HG02981 (cell line): ENCODE measurements at regions not wholly inside any gene's neighbourhood (a gene's known extent, or its start where the extent isn't known, plus 50 kb on each side); places are given as distances from the start of the nearest gene placed in this dataset.

Source experiments
- ATAC-seq: cut with Tn5 transposase; IDR thresholded peaks from one replicate; pipeline ENCODE4 v1.9.1; 2021; ENCODE audit warnings: mild to moderate bottlenecking, moderate library complexity; ENCODE audit not compliant: unreplicated experiment

DNA sequence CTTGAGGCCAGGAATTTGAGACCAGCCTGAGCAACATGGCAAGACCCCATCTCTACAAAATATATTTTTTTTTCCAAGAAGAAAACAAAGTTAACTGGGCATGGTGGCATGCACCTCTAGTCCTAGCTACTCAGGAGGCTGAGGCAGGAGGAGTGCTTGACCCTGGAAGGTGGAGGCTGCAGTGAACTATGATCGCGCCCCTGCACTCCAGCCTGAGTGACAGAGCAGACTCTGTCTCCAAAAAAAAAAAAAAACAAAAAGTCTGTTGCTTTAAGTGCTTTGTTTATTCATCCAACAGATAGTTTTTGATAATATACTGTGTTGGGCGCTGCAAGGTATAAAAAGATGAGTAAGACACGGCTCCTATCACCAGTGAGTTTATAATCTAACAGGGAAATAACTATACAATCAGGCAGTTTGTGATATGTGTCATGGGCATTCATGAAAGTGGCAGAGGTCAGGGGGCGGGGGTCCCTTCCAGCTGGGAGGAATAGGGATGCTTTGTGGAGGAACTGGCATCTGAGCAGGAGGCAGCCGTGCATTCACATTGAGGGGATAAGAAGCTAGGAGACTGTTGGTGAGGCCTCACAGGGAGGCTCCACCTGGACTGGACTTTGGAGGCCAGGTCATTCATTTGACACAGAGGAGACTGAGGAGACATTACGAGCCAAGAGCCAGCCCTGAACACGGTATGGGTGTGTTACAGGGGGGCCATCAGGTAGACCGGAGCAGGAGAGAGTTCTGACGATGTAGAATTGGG is 67.3 kb upstream of the ERRFI1 start:
- ATAC-seq = no peak

GRCh38 chr1:8092657-8093056 is 66.5 kb upstream of the ERRFI1 start:
- ATAC-seq = no peak

GRCh38 chr1:8091691-8092090 is 65.6 kb upstream of the ERRFI1 start:
- ATAC-seq = no peak

GRCh38 chr1:8090241-8090702 is 64.2 kb upstream of the ERRFI1 start:
- no peak for ATAC-seq

DNA sequence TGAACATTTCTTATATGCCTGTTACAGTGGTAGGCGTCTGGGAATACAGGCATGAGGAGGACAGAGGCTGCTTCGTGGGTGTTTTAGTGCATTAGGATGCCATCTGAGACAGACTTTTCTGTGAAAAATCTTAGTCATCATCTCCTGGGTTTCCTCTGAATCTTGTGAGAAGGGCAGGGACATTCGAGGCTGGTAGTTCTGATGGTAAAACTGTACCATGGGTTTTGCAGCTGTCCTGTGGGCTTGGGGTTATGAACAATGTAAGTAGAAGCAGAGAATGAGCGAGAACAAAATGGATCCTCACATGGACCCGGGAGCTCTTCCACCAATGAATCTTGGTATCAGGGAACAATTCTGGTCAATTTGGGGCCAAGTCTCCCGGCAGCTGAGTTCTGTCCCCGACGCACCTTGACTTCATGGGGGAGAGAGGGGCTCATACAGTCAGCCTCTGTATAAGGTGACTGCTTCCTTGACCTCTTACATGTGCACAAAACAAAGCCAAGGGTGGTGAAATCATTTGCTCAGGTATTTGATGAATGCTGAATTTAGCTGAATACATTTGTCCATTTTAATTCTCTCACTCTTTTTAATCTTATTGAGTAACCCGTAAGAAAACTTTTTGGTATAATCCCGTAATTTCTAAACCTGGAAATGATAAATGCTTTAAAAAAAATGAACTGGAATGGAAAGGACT is 63.6 kb upstream of the ERRFI1 start:
- no peak for ATAC-seq

- ATAC-seq = no peak
These were observed 59.9 kb upstream of the ERRFI1 start for GRCh38 chr1:8086055-8086454.

DNA sequence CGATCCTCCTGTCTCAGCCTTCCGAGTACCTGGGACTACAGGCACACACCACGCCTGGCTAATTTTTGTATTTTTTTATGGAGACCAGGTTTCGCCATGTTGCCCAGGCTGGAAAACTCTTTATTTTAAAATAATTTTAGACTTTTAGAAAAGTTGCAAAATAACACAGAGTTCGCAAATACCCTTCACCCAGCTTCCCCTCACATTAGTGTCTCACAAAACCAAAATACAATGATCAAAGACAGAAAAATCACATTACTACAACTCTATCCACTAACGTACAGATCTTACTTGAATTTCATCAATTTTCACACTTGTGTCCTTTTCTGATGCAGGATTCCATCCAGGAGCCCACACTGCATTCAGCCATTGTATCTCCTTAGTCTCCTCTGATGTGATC is 58.8 kb upstream of the ERRFI1 start:
- no peak for ATAC-seq

GRCh38 chr1:8083739-8084484 is 57.8 kb upstream of the ERRFI1 start:
- ATAC-seq = no peak

- no peak for ATAC-seq
These were observed 56.8 kb upstream of the ERRFI1 start for GRCh38 chr1:8082945-8083344.

DNA sequence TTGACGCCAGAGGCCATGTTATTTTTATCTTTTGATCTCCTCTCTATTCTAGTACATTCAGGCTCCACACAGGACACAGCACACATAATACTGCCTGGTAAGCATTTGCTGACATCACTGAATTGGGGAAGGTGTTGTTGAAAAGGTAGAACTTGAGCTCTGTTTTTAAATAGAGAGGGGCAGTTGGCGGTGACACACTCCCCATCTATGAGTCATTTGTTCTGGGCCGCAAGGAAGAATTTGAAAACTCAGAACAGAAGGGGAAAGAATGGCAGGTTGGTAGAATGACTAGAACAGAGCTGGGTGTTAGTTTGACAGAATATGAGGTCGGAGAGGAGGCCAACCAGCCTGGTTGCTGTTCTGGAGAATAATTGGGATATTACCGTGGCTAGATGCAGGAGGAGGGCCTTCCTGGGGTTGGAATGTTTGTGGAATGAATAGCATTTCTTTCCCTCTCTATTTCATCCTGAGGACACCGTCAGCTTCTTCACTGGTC is 52.1 kb upstream of the ERRFI1 start:
- no peak for ATAC-seq

DNA sequence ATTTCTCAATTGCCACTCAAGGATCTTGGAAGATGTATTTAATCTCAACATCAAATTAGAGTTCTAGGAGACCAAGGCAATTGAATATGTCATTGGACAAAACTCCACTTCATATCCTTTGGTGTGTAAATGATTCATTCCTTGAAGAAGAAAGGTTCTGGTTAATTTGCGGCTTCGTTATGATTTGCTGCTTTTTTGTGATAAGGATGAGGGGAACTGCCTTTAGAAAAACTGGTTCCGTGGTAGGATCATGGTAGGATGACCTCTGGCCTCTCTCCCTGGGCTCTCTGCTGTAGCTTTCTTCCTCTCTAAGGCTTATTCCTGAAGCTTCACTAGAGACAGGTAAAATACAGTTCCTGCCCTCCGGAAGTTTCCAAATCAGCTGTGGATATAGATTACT is 51.5 kb upstream of the ERRFI1 start:
- ATAC-seq = no peak

- no peak for ATAC-seq
These were observed 51.0 kb upstream of the ERRFI1 start for GRCh38 chr1:8077120-8077573.

- ATAC-seq = no peak
These were observed 50.1 kb upstream of the ERRFI1 start for GRCh38 chr1:8076176-8076575.
